HL-60 (cell line): ENCODE measurements at regions not wholly inside any gene's neighbourhood (a gene's known extent, or its start where the extent isn't known, plus 50 kb on each side); places are given as distances from the start of the nearest gene placed in this dataset.

Experiments used
- DNase-seq, 2 experiments: peaks; one replicate each; pipeline ENCODE4 v3.0.0-alpha.2; 2010 to 2020; ENCODE audit warnings: low read depth in 1 of 2, low spot score in 1 of 2
- H3K27ac ChIP-seq: fragments of 250-450 bp; sonication (Bioruptor Pico); replicated peaks from 2 replicates; pipeline ENCODE4 v1.5.1; 2020; ENCODE audit warnings: mild to moderate bottlenecking, moderate library complexity
- H3K27me3 ChIP-seq: fragments of 250-450 bp; sonication (Bioruptor Pico); 2 replicates; pipeline ENCODE4 v1.5.1; 2021; ENCODE audit warnings: mild to moderate bottlenecking, moderate library complexity; ENCODE audit not compliant: insufficient read depth, poor library complexity, severe bottlenecking
- H3K4me3 ChIP-seq: replicated peaks from 2 replicates; pipeline ENCODE4 v1.5.1; 2011; ENCODE audit warnings: mild to moderate bottlenecking, control low read depth, low read length; ENCODE audit not compliant: insufficient read depth
- CTCF ChIP-seq: IDR thresholded peaks from one replicate; pipeline ENCODE4 v1.5.1; 2011; ENCODE audit warnings: low read length, control low read depth, inconsistent platforms; ENCODE audit not compliant: insufficient read depth
- GABPA ChIP-seq: IDR thresholded peaks from 2 replicates; pipeline ENCODE4 v1.6.1; 2012; ENCODE audit warnings: low read depth
- POLR2AphosphoS5 ChIP-seq: IDR thresholded peaks from 2 replicates; pipeline ENCODE4 v1.6.1; 2012; ENCODE audit warnings: low read depth
- REST ChIP-seq: IDR thresholded peaks from 2 replicates; pipeline ENCODE4 v1.6.1; 2012; ENCODE audit warnings: low read depth; ENCODE audit not compliant: insufficient replicate concordance
- SPI1 ChIP-seq: IDR thresholded peaks from 2 replicates; pipeline ENCODE4 v1.6.1; 2012; ENCODE audit warnings: low read depth, mild to moderate bottlenecking, borderline replicate concordance

- H3K4me3 ChIP-seq, result no peak overlapping the region
- no peak for TF ChIP-seq GABPA
- TF ChIP-seq SPI1, result no peak
- TF ChIP-seq REST, result no peak
- TF ChIP-seq CTCF, result no peak
- no peaks in the 10 kb centered on the region for H3K27me3 ChIP-seq
- H3K27ac ChIP-seq, result no peak overlapping the region
- no peak for DNase-seq
Measured at GRCh38 chrY:12423416-12424252, 277.4 kb upstream of the USP9Y start.

- Histone ChIP-seq H3K27me3 (no peaks in the 10 kb centered on the region), H3K27ac (no peak overlapping the region), H3K4me3 (no peak overlapping the region)
- no peak for TF ChIP-seq CTCF
- no peak for TF ChIP-seq POLR2AphosphoS5
- TF ChIP-seq SPI1, result no peak
- TF ChIP-seq GABPA, result no peak
- no peak for TF ChIP-seq REST
- DNase-seq, result no peak
Measured at GRCh38 chrY:12425506-12425905, 275.5 kb upstream of the USP9Y start.

- no peak overlapping the region for H3K4me3 ChIP-seq
- TF ChIP-seq GABPA, result no peak
- TF ChIP-seq CTCF, result no peak
- TF ChIP-seq POLR2AphosphoS5, result no peak
- no peak for TF ChIP-seq REST
- no peak for DNase-seq
Measured at GRCh38 chrY:12427361-12427760, 273.7 kb upstream of the USP9Y start.

More at GRCh38 chrY:12427361-12427760, 273.7 kb upstream of the USP9Y start:
- Histone ChIP-seq H3K27me3 (no peaks in the 10 kb centered on the region), H3K27ac (no peak overlapping the region)
